Kidney (tissue), 13 donors: ENCODE measurements at regions not wholly inside any gene's neighbourhood (a gene's known extent, or its start where the extent isn't known, plus 50 kb on each side); places are given as distances from the start of the nearest gene placed in this dataset.

Source experiments
- DNase-seq, 5 donors: peaks; one replicate each; pipeline ENCODE4 v3.0.0-alpha.2; 2013 to 2020
- FAIRE-seq: peaks from 2 replicates; lab custom pipeline; 2012; peaks lifted over from hg19 to GRCh38; lab: Jason Lieb, UNC
- H3K27ac ChIP-seq, 2 donors: one replicate each; pipeline ENCODE4 v1.7.0; 2013; ENCODE audit warnings: low read depth in 2 of 2, low read length in 2 of 2, inconsistent platforms in 1 of 2
- H3K27me3 ChIP-seq: one replicate; pipeline ENCODE4 v1.7.1; 2013; ENCODE audit warnings: low read length, inconsistent platforms; ENCODE audit not compliant: control insufficient read depth, insufficient read depth
- H3K36me3 ChIP-seq, 3 donors: one replicate each; pipeline versions ENCODE4 v1.7.0 to v1.7.1; 2013; ENCODE audit warnings: low read length in 3 of 3, control low read depth in 1 of 3, inconsistent platforms in 1 of 3; ENCODE audit not compliant: insufficient read depth in 3 of 3, control insufficient read depth in 2 of 3
- H3K4me1 ChIP-seq, 3 donors: one replicate each; pipeline versions ENCODE4 v1.7.0 to v1.7.1; 2013; ENCODE audit warnings: low read length in 3 of 3, inconsistent platforms in 1 of 3, low read depth in 1 of 3; ENCODE audit not compliant: control insufficient read depth in 2 of 3, insufficient read depth in 2 of 3
- H3K4me3 ChIP-seq, 3 donors: one replicate each; pipeline versions ENCODE4 v1.7.0 to v1.8.1; 2013; ENCODE audit warnings: low read length in 3 of 3, control low read depth in 1 of 3, inconsistent platforms in 1 of 3
- H3K9ac ChIP-seq, 3 donors: one replicate each; pipeline versions ENCODE4 v1.7.0 to v1.7.1; 2013; ENCODE audit warnings: low read length in 3 of 3, control low read depth in 1 of 3, inconsistent platforms in 1 of 3
- H3K9me3 ChIP-seq, 3 donors: one replicate each; pipeline versions ENCODE4 v1.7.0 to v1.7.1; 2013; ENCODE audit warnings: low read length in 3 of 3, control low read depth in 1 of 3, inconsistent platforms in 1 of 3; ENCODE audit not compliant: control insufficient read depth in 2 of 3, insufficient read depth in 1 of 3
- intact Hi-C: fragments of 100-400 bp; cut with DNase I; formaldehyde crosslinking; loops from one replicate; pipeline ENCODE4 v1.11.1; 2022
- TF ChIP-seq, protein P1 (sequence below): IDR thresholded peaks from 3 replicates; pipeline ENCODE4 v1.5.1; 2012; ENCODE audit warnings: mild to moderate bottlenecking, moderate library complexity, borderline replicate concordance; ENCODE audit not compliant: insufficient read depth; ENCODE audit errors: extremely low read depth
- donor health status: control.
- donor health status: control.
- donor health status: control.
- donor health status: control.
- donor health status: control.
- donor health status: DM: yes; HTN: yes; CAD: no.
- donor health status: Normal renal cell carcinoma (clear cell type).

DNA sequence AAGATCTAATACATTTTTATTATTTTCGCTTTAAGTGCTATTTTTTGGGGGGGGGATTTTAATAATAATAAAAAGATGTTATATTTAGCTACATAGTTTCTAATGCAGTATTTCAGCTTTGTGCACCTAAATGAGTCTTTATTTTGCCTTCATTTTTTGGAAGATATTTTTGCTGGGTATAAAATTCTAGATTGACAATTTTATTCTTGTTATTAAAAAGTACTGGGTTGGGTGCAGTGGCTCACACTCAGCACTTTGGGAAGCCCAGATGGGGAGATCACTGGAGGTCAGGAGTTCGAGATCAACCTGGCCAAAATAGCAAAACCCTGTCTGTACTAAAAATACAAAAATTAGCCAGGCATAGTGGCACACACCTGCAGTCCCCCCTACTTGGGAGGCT lies 173.6 kb downstream of the SLC15A5 start:
- Histone ChIP-seq H3K9ac (no peak overlapping the region), H3K27ac (no peak overlapping the region), H3K4me1 (no peaks in the 10 kb centered on the region), H3K27me3 (no peaks in the 10 kb centered on the region), H3K36me3 (no peaks in the 10 kb centered on the region), H3K9me3 (peaks cover 0 to 7% (median 0%) of the 10 kb centered on the region in 3 donors), H3K4me3 (no peak overlapping the region)
- TF ChIP-seq, protein P1, sequence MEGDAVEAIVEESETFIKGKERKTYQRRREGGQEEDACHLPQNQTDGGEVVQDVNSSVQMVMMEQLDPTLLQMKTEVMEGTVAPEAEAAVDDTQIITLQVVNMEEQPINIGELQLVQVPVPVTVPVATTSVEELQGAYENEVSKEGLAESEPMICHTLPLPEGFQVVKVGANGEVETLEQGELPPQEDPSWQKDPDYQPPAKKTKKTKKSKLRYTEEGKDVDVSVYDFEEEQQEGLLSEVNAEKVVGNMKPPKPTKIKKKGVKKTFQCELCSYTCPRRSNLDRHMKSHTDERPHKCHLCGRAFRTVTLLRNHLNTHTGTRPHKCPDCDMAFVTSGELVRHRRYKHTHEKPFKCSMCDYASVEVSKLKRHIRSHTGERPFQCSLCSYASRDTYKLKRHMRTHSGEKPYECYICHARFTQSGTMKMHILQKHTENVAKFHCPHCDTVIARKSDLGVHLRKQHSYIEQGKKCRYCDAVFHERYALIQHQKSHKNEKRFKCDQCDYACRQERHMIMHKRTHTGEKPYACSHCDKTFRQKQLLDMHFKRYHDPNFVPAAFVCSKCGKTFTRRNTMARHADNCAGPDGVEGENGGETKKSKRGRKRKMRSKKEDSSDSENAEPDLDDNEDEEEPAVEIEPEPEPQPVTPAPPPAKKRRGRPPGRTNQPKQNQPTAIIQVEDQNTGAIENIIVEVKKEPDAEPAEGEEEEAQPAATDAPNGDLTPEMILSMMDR = no peak
- FAIRE-seq = no peak
- intact Hi-C loops = no loop called here
- no peak for DNase-seq

DNA sequence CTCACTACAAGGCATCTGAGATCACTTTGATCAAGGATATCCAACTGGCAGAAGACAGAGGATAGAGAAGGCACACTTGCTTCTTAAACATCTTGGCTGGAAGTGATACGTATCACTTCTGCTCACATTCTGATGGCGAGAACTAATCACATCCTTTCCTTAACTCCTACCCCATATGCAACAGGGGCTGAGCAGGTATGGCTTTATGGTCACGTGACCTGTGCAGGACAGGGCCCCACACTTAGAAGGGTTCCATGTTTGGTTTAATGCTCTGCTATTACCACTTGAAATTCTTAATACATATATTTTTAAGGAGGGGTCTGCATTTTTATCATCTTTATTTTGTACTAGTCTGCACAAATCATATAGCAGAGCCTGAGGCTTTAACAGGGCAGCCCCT lies 177.3 kb downstream of the SLC15A5 start:
- intact Hi-C loops = no loop called here
- Histone ChIP-seq H3K4me1 (no peaks in the 10 kb centered on the region), H3K36me3 (no peaks in the 10 kb centered on the region), H3K9ac (no peak overlapping the region), H3K27me3 (no peaks in the 10 kb centered on the region), H3K27ac (no peak overlapping the region), H3K4me3 (no peak overlapping the region), H3K9me3 (peaks cover 0 to 7% (median 0%) of the 10 kb centered on the region in 3 donors)
- no peak for FAIRE-seq
- TF ChIP-seq, protein P1 = no peak
- DNase-seq = no peak

DNA sequence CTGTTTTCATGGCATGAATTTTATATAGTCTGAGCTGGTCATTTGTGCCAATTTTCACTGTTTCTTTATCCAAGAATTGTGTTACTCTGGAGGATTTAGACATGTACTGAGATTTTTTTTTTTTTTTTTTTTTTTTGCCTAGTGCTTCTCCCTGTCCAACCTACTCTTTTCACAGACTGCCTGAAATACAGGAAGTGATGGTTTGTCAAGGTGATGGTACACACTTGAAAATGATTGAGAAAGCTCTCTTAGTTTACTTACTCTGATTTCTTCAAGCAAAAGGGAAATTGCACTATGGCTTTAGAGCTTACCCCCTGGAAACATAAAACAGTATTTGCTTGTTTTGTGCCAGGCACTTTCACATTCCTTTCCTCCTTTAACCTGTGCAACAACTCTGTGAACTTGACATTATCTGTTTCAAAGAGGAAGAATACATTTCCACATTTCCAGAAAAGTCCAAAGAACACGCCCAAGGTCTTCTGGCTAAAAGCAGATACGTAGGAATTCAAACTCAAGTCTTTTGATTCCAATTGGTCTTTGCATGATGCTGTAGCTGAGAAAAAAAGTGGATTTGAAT lies 181.1 kb downstream of the SLC15A5 start:
- Histone ChIP-seq H3K4me1 (no peaks in the 10 kb centered on the region), H3K27ac (no peak overlapping the region), H3K27me3 (no peaks in the 10 kb centered on the region), H3K9me3 (no peaks in the 10 kb centered on the region), H3K9ac (no peak overlapping the region), H3K36me3 (no peaks in the 10 kb centered on the region), H3K4me3 (no peak overlapping the region)
- FAIRE-seq = no peak
- DNase-seq = no peak
- TF ChIP-seq, protein P1 = no peak
- intact Hi-C loops = no loop called here
